ENCODE measurements at regions not wholly inside any gene's neighbourhood (a gene's known extent, or its start where the extent isn't known, plus 50 kb on each side); places are given as distances from the start of the nearest gene placed in this dataset.

DNA sequence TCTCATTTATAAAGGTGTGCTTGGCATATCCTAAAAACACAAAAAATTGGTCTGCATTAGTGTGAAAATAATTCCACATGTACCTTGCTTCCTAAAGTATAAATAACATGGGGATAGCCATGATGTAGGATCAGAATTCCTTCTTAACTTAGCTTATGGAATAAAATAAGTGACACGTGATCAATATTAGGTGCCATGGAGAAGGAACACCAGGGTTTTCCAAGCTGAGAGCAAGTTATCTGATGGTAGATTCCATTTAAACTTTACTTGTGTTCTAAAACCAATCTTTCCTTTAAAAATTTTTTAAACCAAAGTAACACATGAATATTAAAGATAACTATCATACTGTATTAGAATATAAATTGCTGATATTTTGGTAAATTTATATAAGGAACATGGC is 300.5 kb downstream of the ZPLD1 start:
- no peak for TF ChIP-seq POLR2A (IDR thresholded peaks at IDR 0.05)
- TF ChIP-seq, protein P1, sequence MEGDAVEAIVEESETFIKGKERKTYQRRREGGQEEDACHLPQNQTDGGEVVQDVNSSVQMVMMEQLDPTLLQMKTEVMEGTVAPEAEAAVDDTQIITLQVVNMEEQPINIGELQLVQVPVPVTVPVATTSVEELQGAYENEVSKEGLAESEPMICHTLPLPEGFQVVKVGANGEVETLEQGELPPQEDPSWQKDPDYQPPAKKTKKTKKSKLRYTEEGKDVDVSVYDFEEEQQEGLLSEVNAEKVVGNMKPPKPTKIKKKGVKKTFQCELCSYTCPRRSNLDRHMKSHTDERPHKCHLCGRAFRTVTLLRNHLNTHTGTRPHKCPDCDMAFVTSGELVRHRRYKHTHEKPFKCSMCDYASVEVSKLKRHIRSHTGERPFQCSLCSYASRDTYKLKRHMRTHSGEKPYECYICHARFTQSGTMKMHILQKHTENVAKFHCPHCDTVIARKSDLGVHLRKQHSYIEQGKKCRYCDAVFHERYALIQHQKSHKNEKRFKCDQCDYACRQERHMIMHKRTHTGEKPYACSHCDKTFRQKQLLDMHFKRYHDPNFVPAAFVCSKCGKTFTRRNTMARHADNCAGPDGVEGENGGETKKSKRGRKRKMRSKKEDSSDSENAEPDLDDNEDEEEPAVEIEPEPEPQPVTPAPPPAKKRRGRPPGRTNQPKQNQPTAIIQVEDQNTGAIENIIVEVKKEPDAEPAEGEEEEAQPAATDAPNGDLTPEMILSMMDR (IDR thresholded peaks at IDR 0.05): no peak
